ENCODE measurements at regions not wholly inside any gene's neighbourhood (a gene's known extent, or its start where the extent isn't known, plus 50 kb on each side); places are given as distances from the start of the nearest gene placed in this dataset.
A peak's percentile ranks its signal among the peaks of the same experiment; 100 is the strongest.

DNA sequence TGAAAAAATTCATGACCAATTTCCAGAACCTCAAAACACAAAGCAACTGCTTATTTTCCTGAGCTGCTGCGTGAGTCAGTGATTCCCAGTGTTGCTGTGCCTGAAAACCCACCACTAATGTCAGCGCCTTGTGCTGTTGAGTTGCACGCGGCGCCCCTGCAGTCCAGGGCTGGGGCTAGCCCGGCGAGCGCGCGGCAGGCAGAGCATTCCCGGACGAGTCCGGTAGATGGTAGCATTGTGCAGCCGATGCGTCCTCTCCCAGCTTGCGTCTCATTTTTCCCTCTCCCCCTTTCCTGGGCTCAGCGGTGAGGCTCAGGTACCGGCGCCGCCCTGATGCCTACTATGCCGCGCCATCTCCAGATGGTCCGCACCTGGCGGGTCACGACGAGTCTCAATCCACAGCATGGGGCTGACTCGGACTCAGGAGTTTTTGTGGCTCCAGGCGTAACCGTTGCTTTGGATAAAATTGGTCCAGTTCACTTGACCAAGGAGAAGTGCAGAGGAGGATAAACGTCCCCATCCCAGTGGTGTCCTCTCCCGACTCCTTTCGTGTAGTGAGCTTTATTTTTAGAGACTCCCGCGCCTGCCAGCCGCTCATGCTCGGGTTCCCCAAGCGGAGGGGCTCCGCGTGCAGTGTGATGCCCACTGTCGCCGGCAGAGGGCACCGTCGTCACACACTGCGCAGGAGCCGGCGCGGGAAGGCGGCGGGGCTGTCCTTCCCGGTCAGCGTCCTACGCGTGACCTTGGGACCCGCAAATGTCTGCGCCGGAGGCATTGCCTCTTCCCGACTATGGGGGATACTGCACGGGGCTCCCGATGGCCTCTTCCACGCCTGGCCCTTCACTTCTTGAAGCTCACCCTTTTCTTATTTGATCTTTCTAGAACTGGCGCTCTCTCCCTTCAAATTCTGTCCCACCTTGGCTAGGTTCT lies 53.6 kb upstream of the IGFBP7 start (continued):
- TF ChIP-seq PHF8 (CRISPR knock-in tag; IDR thresholded peaks at IDR 0.05), result peak; percentile 29; the same call in 1 of the 2 replicates
- TF ChIP-seq, protein P1, sequence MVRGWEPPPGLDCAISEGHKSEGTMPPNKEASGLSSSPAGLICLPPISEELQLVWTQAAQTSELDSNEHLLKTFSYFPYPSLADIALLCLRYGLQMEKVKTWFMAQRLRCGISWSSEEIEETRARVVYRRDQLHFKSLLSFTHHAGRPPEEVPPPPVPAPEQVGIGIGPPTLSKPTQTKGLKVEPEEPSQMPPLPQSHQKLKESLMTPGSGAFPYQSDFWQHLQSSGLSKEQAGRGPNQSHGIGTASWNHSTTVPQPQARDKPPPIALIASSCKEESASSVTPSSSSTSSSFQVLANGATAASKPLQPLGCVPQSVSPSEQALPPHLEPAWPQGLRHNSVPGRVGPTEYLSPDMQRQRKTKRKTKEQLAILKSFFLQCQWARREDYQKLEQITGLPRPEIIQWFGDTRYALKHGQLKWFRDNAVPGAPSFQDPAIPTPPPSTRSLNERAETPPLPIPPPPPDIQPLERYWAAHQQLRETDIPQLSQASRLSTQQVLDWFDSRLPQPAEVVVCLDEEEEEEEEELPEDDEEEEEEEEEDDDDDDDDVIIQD (CRISPR knock-in tag; IDR thresholded peaks at IDR 0.05; ENCODE audit: low read depth), result peak; percentile 16; the same call in 1 of the 2 replicates
- TF ChIP-seq, protein P2, sequence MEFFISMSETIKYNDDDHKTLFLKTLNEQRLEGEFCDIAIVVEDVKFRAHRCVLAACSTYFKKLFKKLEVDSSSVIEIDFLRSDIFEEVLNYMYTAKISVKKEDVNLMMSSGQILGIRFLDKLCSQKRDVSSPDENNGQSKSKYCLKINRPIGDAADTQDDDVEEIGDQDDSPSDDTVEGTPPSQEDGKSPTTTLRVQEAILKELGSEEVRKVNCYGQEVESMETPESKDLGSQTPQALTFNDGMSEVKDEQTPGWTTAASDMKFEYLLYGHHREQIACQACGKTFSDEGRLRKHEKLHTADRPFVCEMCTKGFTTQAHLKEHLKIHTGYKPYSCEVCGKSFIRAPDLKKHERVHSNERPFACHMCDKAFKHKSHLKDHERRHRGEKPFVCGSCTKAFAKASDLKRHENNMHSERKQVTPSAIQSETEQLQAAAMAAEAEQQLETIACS (CRISPR knock-in tag; IDR thresholded peaks at IDR 0.05), result no peak
- TF ChIP-seq, protein P3, sequence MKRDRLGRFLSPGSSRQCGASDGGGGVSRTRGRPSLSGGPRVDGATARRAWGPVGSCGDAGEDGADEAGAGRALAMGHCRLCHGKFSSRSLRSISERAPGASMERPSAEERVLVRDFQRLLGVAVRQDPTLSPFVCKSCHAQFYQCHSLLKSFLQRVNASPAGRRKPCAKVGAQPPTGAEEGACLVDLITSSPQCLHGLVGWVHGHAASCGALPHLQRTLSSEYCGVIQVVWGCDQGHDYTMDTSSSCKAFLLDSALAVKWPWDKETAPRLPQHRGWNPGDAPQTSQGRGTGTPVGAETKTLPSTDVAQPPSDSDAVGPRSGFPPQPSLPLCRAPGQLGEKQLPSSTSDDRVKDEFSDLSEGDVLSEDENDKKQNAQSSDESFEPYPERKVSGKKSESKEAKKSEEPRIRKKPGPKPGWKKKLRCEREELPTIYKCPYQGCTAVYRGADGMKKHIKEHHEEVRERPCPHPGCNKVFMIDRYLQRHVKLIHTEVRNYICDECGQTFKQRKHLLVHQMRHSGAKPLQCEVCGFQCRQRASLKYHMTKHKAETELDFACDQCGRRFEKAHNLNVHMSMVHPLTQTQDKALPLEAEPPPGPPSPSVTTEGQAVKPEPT (CRISPR knock-in tag; IDR thresholded peaks at IDR 0.05; ENCODE audit: low read depth), result no peak
- TF ChIP-seq YEATS4 (CRISPR knock-in tag; IDR thresholded peaks at IDR 0.05; ENCODE audit: borderline replicate concordance), result peak; percentile 40; the same call in 1 of the 2 replicates
- no peak for TF ChIP-seq EP300 (IDR thresholded peaks at IDR 0.05; ENCODE audit: low read depth in 2 of 2, low read length in 2 of 2)
- TF ChIP-seq EP300 (CRISPR knock-in tag; IDR thresholded peaks at IDR 0.05; ENCODE audit: borderline replicate concordance), result no peak
- 0 out of 2 replicates have a peak, but pooled peaks have one; percentile 37 for TF ChIP-seq ZNF558 (CRISPR knock-in tag; IDR thresholded peaks at IDR 0.05; ENCODE audit: borderline replicate concordance)

All from HepG2 (cell line).